Glomerular visceral epithelial cell (primary cell): ENCODE measurements at regions not wholly inside any gene's neighbourhood (a gene's known extent, or its start where the extent isn't known, plus 50 kb on each side); places are given as distances from the start of the nearest gene placed in this dataset.

Experiments used
- DNase-seq: peaks from one replicate; pipeline ENCODE4 v3.0.0-alpha.2; 2016; ENCODE audit errors: extremely low spot score

DNA sequence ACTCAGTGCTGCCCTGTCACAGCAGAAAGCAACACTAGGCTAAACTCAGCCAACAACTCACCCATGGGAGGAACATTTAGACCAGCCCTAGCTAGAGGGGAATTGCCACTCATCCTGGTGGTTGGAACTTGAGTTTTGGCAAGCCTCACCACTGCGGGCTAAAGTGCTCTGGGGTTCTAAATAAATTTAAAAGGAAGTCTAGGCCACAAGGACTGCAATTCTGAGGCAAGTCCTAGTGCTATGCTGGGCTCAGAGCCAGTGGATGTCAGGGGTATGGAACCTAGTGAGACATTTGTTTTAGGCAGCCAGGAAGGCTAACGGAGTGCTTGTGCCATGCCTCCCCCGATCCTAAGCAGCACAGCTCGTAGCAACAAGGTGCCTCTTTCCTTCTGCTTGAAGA lies 78.0 kb downstream of the RGS13 start:
- DNase-seq: no peak

DNA sequence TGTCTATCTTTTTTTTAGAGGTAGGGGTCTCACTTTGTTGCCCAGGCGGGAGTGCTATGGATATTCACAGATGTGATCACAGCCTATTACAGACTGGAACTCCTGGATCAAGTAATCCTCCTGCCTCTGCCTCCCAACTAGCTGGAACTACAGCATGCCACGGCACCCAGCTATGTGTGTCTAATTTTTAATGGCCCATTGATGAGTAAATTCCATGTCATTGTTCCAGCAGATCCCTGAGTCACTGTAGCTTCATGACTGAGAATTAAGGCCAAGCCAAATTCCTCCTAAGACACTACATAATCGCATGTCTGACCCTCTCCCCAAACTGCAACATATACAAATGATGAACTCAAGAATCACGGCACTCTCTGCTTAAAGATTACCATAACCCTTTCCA lies 84.2 kb upstream of the RGS2 start:
- peak; percentile 31 for DNase-seq

DNA sequence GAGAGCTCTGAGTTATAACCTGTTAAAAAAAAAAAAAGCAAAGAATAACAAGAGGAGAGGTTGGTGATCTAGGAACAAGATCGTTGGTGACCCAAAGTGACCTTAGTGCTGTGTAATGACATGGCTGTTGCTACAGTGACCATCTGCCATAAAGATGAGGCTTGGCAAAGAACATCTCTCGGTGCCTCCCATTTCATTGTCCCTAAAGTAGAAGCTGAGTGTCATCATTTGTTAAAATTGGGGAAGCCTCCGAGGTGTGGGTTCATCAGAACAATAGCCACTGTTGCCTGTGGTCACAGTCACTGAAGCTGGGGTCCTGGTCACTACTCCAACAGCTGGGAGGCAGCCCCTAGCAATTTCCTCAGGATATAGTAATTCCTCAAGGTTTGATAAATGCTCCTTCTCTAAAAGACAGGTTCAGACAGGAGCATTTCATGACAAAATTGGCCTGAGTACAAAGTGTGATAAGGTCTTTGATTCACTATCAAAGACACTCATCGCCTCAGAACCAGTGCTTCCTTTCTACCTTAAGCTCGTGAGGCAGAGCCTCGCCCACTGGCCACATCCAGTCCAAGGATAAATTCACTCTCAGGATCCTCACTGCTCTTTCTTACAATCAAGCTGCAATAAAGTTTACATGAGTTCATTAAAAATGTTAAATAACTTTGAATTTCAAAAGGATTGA lies 81.9 kb upstream of the RGS2 start:
- DNase-seq: no peak

DNA sequence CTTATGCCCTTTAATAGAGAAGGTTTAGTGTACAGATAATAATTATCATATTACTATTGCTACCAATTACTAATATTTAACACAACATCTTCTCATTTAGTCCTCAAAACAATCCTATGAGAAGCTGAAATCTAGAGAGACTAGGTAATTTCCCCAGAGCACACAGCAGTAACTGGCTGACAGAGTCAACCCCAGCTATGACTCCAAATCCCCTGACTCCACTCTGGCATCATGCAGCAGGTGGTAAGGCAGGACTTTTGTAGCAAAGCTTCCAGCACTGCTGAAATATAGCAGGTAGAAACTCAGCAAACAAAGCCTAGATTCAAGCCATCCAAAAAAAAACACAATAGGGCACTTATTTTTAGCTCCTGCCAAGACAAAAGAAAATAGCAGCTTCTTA lies 79.3 kb upstream of the RGS2 start:
- no peak for DNase-seq

DNA sequence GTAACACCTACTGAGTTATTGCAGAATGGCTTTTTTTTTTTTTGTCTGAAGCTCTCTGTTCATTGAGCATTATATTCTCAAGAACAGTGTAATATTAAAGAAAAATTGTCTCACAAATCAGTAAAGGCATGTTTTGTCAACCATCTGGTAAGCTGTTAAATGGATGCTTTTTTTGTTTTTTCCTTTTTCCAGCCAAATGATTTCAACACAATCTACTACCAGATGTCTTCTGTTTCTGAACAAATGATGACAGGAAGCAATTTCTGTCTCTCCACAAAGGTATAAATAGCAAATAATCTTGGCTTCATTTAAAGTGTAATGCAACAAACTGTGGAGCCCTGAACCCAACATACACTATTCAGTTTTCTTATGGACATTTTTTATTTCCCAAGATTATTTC lies 78.6 kb upstream of the RGS2 start:
- no peak for DNase-seq

DNA sequence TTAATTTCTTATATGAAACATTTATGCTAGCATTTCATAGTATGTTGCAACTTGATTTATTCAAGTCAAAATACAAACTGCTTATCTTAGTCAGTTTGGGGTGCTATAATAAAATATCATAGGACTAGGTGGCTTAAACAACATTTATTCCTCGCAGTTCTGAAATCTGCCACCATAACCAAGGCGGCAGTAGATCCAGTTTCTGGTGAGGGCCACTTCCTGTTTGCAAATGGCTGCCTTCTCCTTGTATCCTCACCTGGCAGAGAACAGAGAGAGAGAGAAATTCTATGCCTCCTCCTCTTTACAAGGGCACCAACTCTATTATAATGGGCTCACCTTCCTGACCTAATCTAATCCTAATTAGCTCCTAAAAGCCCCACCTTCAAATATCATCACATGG lies 76.1 kb upstream of the RGS2 start:
- no peak for DNase-seq

DNA sequence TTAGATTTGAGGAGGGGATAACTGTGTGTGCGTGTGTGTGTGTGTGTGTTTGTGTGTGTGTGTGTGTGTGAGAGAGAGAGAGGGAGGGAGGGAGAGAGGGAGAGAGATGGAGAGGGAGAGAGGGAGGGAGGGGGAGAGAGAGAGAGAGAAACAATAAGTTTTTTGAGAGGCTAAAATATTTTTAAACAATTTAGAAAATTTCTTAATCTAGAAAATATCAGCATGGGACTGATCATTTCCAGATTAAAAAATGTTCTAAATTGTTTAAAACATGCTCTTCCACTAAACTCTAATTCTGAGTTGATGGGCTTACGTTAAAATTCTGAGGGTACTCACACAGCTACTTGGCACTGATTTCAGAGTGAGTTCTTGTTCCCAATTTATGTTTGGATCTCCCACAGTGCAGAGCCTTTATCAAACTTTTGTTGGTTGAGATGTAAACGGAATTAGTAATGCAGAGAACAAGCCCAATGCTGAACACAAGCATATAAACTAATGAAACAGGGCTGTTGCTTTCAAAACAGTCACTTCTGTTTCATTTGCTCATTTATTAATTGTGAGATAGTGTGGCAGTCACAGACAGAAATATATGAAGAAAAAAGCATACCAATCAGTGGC lies 73.4 kb upstream of the RGS2 start:
- no peak for DNase-seq

DNA sequence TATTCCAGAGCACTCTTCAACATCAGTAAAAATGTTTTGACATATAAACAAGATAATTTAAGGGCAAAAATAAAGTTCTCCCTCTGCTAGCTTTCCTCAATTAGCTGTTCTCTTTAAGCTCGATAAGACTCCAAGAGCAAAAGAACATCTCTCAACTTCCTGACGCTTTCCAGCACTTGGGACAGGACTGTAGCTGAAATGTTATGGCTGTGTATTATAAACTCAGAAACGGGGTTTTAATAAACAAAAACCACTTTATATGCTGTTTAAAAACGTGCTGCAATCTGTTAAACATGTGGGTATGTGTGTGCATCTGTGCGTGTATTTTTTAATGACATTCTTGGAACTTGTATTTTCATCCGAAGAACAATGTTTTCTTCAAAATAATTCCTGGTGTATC lies 71.5 kb upstream of the RGS2 start:
- DNase-seq: no peak

DNA sequence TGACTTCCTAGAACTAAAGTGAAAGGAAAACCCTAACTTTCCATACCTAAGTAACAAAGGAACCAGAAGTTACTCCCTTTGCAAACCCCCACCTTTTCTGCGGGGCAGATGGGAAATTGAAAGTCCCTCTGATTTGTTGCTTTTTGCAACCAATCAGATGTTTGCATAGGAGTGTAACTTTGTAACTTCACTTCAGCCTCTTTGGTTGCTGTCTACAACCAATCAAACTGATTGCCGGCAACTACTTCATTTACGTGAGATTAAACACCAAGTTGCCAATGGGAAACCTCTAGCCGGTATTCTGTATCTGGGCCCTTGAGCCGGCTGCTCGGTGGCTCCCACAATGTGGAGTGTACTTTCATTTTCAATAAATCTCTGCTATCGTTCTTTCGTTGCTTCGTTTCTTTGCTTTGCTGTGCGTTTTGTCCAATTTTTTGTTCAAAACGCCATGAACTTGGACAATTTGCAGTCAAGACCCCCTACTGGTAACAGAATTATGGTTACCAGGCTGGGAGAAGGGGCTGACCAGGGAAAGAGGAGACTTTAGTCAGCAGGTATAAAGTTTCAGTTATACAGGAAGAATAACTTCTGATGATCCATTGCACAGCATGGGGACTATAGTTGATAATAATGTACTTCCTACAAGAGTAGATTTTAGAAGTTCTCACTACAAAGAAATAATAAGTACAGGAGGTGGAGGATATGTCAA lies 69.2 kb upstream of the RGS2 start:
- no peak for DNase-seq

DNA sequence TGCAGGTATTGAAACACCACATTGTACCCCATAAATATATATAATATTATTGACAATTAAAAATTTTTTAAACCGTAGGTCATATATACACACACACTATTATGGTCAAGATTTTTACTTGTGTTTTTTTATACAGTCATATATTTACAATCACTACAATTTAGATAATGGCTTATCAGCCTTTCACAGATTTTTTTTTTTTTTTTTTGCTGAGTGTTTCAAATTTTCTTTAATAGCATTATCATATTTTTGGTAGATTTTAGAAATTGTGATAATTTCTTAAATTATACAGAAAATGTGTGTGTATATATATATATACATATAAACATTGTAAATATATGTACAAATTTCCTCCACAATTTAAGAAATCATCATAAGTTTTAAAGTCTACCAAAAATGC lies 68.6 kb upstream of the RGS2 start:
- no peak for DNase-seq

DNA sequence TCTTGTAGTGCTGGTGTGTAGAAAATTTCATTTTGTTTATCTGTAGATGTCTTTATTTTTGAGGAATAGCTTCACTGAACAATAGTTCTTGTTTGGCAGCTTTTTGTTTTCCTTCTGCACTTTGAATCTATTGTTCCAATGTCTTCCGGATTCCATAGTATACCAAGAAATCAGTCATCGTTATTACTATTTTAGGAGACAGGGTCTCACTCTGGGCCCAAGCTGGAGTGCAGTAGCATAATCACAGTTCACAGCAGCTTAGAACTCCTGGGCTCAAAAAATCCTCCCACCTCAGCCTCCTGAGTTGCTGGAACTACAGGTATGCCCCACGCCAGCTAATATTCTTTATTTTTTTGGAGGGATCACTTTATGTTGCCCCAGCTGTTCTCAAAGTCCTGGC lies 67.7 kb upstream of the RGS2 start:
- DNase-seq: no peak

DNA sequence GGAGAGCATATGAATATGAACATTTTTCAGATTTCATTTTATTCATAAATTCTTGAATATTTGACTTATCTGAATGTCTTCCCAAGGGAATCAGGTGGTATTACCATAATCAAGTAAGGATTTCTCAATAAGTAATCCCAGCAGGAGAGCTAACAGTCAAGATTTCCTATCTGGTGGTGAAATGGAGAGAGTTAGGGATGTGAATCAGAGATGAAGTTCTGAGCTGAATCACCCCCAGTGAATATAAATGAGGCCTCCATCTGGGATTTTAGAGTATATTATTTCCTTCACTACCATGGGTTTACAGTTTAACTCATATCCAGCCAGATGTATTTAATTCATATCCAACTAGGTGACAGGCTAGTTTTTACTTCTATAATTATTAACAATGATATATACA lies 61.5 kb upstream of the RGS2 start:
- DNase-seq: peak; percentile 67

DNA sequence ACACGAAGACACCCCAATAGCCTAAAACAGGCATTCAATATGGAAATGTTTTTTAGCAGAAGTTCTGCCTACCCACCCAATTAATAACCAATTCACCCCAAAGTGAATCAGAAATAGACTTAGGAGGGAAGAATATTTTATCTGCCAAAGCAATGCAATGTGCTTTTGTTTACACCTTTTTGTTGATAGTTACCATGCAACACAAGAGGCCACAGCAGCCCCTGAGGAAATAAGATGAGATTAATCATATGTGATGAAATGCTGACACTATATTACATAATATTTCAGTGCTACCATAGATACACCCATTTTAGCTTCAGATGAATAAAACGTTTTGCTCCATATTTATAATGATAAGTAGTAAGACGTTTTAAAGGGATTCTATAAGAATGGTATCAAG lies 60.9 kb upstream of the RGS2 start:
- DNase-seq: no peak

DNA sequence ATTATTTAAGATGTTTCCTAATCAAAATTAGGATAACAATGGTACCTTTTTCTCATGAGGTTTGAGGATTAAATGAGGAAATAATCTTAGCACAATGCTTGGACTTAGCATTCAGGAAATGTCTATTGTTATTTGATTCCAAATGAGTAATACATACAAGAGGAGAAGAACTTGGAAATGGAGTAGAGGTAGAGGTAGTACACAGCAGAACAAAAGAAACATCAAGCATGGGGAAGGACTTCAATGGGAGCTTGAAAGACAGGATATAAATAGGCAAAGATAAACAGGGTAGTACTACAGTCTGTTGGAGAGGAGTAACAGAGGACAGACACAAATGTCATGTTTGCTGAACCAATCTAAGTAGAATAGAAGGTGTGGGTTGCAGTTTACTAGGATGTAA lies 59.5 kb upstream of the RGS2 start:
- no peak for DNase-seq

DNA sequence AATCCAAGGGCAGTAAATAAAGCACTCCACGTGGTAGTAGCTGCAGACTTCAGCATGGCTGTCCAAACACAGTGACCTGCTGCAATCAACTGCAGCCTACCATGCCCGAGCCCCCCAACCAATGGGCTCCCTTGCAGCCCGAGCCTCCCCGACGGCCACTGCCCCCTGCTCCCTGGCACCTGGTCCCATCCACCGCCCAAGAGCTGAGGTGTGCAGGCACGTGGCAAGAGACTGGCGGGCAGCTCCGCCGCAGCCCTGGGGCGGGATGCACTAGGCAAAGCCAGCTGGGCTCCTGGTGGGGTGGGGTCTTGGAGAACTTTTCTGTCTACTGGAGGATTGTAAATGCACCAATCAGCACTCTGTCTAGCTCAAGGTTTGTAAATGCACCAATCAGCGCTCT lies 57.6 kb upstream of the RGS2 start:
- no peak for DNase-seq

DNA sequence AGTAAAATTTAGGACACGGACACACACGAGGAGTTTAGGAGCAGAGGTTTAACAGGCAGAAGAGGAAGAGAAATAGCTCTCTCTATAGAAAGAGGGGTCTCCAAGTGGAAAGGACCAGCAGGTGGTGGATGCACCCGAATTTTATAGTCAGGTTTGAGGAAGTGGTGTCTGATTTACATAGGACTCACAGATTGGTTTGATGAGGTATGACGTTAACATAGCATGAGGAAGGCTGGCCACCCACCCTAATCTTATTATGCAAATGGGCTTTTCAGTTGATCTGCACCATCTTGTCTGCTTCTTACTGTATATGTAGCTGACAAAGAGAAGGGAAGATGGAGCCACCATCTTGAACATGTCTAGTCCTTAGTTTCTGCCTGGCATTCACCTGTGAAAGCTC lies 52.5 kb upstream of the RGS2 start:
- no peak for DNase-seq

DNA sequence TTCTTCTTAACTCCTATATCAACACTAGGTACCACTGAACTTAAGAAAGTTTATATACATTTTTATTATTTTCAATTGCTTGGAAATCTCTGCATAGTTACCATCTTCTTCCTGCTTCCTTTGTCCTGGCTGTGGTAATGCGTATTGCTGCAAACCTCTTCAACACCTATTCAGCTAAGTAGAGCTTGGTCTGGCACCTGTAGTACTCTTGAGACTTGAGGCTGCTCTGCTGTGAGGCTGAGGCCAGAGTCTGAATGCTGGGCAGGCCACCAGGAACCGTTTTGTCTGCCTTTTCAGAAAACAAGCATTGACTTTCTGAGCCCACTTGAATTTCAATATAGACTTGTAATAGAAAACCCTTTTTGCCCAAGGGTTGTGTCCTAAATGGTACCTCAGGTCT lies 52.0 kb upstream of the RGS2 start:
- DNase-seq: no peak

DNA sequence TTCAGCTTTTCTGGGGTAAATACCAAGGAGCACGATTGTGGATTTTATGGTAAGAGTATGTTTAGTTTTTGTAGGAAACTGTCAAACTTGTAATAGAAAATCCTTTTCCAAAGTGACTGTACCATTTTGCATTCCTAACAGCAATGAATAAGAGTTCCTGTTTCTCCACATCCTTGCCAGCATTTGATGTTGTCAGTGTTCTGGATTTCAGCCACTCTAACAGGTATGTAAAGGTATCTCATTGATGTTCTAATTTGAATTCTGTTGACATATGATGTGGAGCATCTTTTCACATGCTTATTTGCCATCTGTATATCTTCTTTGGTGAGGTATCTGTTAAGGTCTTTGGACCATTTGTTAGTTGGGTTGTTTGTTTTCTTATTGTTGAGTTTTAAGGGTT lies 50.3 kb upstream of the RGS2 start:
- no peak for DNase-seq
